HEK293T (cell line): ENCODE measurements at regions not wholly inside any gene's neighbourhood (a gene's known extent, or its start where the extent isn't known, plus 50 kb on each side); places are given as distances from the start of the nearest gene placed in this dataset.
"Not testable (repeated sequence)": the region's sequence is repeated elsewhere in the genome, so short reads cannot be mapped to it uniquely, and the experiment has no call there.

ENCODE experiments used
- BHLHE40 ChIP-seq: fragments of 450-650 bp; IDR thresholded peaks from 2 replicates; pipeline ENCODE4 v1.6.1; 2016; ENCODE audit warnings: mild to moderate bottlenecking, moderate library complexity, borderline replicate concordance
- ELF4 ChIP-seq: fragments of 450-650 bp; IDR thresholded peaks from 2 replicates; pipeline ENCODE4 v1.6.1; 2017; ENCODE audit warnings: antibody characterized with exemption
- FOXA1 ChIP-seq: fragments of 450-650 bp; IDR thresholded peaks from 2 replicates; pipeline ENCODE4 v1.6.1; 2016; ENCODE audit warnings: mild to moderate bottlenecking
- FOXM1 ChIP-seq: fragments of 450-650 bp; IDR thresholded peaks from 2 replicates; pipeline ENCODE4 v1.6.1; 2017; ENCODE audit warnings: mild to moderate bottlenecking, borderline replicate concordance
- L3MBTL2 ChIP-seq: fragments of 450-650 bp; conservative IDR thresholded peaks from 2 replicates; pipeline ENCODE4 v1.6.1; 2016; ENCODE audit warnings: mild to moderate bottlenecking
- LEF1 ChIP-seq: fragments of 450-650 bp; IDR thresholded peaks from 2 replicates; pipeline ENCODE4 v1.6.1; 2017; ENCODE audit warnings: mild to moderate bottlenecking, borderline replicate concordance
- SP1 ChIP-seq: fragments of 450-650 bp; IDR thresholded peaks from 2 replicates; pipeline ENCODE4 v1.6.1; 2017
- SUZ12 ChIP-seq: fragments of 450-650 bp; IDR thresholded peaks from 2 replicates; pipeline ENCODE4 v1.6.1; 2016; ENCODE audit warnings: mild to moderate bottlenecking
- TARDBP ChIP-seq: fragments of 450-650 bp; IDR thresholded peaks from 2 replicates; pipeline ENCODE4 v1.6.1; 2016

- not testable (repeated sequence) for TF ChIP-seq LEF1, SUZ12, FOXM1, SP1, TARDBP, L3MBTL2, ELF4, BHLHE40, FOXA1
Measured at GRCh38 chr15:28789401-28790114, 58.9 kb downstream of the GOLGA6L7 start.
